Mesothelial cell of epicardium (in vitro differentiated cells): ENCODE measurements at regions not wholly inside any gene's neighbourhood (a gene's known extent, or its start where the extent isn't known, plus 50 kb on each side); places are given as distances from the start of the nearest gene placed in this dataset.

Source experiments
- DNase-seq, 2 experiments: peaks; one replicate each; pipeline ENCODE4 v3.0.0; 2021; ENCODE audit warnings: low spot score in 2 of 2; ENCODE audit not compliant: unreplicated experiment in 2 of 2
- H3K27ac Mint-ChIP-seq: 2 replicates; pipeline ENCODE4 v1.8.0; 2021; ENCODE audit warnings: mixed read lengths
- H3K27me3 Mint-ChIP-seq: 2 replicates; pipeline ENCODE4 v1.8.0; 2021; ENCODE audit warnings: low read depth, mixed read lengths
- H3K36me3 Mint-ChIP-seq: 2 replicates; pipeline ENCODE4 v1.8.0; 2021; ENCODE audit warnings: mixed read lengths
- H3K4me1 Mint-ChIP-seq: 2 replicates; pipeline ENCODE4 v1.8.0; 2021; ENCODE audit warnings: mixed read lengths
- H3K4me3 Mint-ChIP-seq: 2 replicates; pipeline ENCODE4 v1.8.0; 2021; ENCODE audit warnings: mild to moderate bottlenecking, moderate library complexity, mixed read lengths
- H3K9me3 Mint-ChIP-seq: 2 replicates; pipeline ENCODE4 v1.8.0; 2021; ENCODE audit warnings: mixed read lengths
- TF ChIP-seq, protein P1 (sequence below): fragments of 200-600 bp; sonication (generic); IDR thresholded peaks from one replicate; pipeline ENCODE4 v1.5.0; 2021; ENCODE audit warnings: antibody characterized with exemption; ENCODE audit not compliant: unreplicated experiment

DNA sequence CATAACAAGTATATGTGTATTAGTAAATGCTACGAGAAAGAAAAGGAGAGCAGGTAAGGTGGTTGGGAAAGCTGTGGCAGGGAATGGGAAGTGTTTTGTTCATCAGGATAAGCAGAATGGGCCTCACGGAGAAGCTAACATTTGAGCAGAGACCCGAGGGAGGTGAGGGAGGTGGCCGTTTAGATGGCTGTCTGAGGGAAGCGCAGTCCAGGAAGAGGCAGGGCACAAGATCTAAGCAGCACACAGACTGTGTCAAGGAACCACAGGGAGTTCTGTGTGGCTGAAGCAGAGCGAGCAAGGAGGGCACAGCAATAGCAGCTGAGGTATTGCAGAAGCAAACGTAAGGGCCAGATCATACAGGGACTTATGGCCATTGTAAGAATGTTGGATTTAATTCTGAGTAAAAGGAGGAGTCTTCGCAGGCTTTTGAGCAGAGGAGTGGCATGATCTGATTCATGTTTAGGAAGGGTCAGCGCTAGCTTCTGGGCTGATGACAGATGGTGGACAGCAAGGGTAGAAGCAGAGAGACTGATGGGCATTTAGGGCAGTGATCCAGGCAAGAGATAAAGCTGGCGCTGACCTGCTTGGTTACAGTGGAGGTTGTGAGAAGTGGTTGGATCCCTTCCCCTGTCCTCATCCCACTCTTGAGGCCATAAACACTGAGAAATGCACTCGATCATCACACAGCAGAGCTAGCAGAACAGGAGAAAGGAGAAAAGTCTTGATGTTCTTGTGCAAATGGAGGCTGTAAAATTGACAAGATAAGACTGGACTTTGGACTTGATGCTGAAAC, 199.9 kb downstream of the LACC1 start:
- Mint-ChIP-seq H3K4me3 (no peak overlapping the region), H3K4me1 (peaks cover 1% of the 10 kb centered on the region), H3K27ac (no peak overlapping the region), H3K36me3 (no peaks in the 10 kb centered on the region), H3K9me3 (peaks cover 4% of the 10 kb centered on the region), H3K27me3 (no peaks in the 10 kb centered on the region)
- TF ChIP-seq, protein P1, sequence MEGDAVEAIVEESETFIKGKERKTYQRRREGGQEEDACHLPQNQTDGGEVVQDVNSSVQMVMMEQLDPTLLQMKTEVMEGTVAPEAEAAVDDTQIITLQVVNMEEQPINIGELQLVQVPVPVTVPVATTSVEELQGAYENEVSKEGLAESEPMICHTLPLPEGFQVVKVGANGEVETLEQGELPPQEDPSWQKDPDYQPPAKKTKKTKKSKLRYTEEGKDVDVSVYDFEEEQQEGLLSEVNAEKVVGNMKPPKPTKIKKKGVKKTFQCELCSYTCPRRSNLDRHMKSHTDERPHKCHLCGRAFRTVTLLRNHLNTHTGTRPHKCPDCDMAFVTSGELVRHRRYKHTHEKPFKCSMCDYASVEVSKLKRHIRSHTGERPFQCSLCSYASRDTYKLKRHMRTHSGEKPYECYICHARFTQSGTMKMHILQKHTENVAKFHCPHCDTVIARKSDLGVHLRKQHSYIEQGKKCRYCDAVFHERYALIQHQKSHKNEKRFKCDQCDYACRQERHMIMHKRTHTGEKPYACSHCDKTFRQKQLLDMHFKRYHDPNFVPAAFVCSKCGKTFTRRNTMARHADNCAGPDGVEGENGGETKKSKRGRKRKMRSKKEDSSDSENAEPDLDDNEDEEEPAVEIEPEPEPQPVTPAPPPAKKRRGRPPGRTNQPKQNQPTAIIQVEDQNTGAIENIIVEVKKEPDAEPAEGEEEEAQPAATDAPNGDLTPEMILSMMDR: no peak
- no peak for DNase-seq

- Mint-ChIP-seq H3K4me3 (no peak overlapping the region), H3K4me1 (no peaks in the 10 kb centered on the region), H3K36me3 (no peaks in the 10 kb centered on the region), H3K27me3 (no peaks in the 10 kb centered on the region), H3K27ac (no peak overlapping the region), H3K9me3 (peaks cover 4% of the 10 kb centered on the region)
- TF ChIP-seq, protein P1: no peak
- no peak for DNase-seq
Measured at GRCh38 chr13:44084146-44084545, 204.4 kb downstream of the LACC1 start.

DNA sequence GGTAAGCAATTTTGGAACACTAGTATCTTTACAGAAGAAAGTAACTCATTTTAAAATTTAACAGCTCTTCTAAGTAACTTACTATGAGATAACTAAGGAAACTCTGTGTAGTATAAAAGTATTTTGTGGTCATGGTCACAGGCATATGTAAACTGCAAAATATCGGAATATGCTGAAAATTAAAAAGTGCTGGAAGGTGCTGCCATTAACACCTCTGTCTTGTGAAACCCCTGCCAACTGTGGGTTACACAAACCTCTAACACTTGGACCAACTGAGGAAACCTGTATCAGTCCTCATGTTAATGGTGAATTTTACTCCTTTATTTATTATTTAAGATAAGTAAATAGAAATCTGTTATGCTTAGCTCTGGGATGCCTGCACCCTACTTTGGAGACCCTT, 206.7 kb downstream of the LACC1 start:
- Mint-ChIP-seq H3K4me1 (no peaks in the 10 kb centered on the region), H3K9me3 (peaks cover 21% of the 10 kb centered on the region), H3K36me3 (peaks cover 1% of the 10 kb centered on the region), H3K27me3 (no peaks in the 10 kb centered on the region), H3K27ac (no peak overlapping the region), H3K4me3 (no peak overlapping the region)
- TF ChIP-seq, protein P1: no peak
- no peak for DNase-seq

DNA sequence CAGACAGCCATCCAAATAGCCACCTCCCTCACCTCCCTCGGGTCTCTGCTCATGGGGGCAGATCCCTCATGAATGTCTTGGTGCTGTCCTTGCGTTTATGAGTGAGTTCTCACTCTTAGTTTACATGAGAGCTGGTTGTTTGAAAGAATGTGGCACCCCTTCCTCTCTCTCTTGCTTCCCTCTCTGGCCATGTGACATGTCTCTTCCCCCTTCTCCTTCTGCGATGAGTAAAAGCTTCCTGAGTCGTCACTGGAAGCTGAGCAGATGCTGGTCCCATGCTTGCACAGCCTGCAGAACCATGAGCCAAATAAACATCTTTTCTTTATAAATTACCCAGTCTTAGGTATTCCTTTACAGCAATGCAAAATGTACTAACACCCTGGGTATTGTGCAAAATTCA, 208.7 kb downstream of the LACC1 start:
- H3K4me3 Mint-ChIP-seq: no peak overlapping the region
- H3K4me1 Mint-ChIP-seq: no peaks in the 10 kb centered on the region
- H3K27ac Mint-ChIP-seq: no peak overlapping the region
- H3K36me3 Mint-ChIP-seq: peaks cover 2% of the 10 kb centered on the region
- H3K9me3 Mint-ChIP-seq: peaks cover 26% of the 10 kb centered on the region
- TF ChIP-seq, protein P1: no peak
- DNase-seq: no peak
- no peaks in the 10 kb centered on the region for H3K27me3 Mint-ChIP-seq

- DNase-seq: no peak
- TF ChIP-seq, protein P1: no peak
- Mint-ChIP-seq H3K27me3 (no peaks in the 10 kb centered on the region), H3K27ac (no peak overlapping the region), H3K9me3 (peaks cover 26% of the 10 kb centered on the region), H3K4me3 (no peak overlapping the region), H3K4me1 (no peaks in the 10 kb centered on the region), H3K36me3 (peaks cover 2% of the 10 kb centered on the region)
Measured at GRCh38 chr13:44088991-44089413, 209.3 kb downstream of the LACC1 start.
